Vagina (tissue), 2 donors: ENCODE measurements at regions not wholly inside any gene's neighbourhood (a gene's known extent, or its start where the extent isn't known, plus 50 kb on each side); places are given as distances from the start of the nearest gene placed in this dataset.

Source experiments
- DNase-seq, 2 donors: peaks; one replicate each; pipeline ENCODE4 v3.0.0-alpha.2; 2017; ENCODE audit errors: extremely low spot score in 2 of 2
- H3K27ac ChIP-seq: fragments of 200-600 bp; sonication (generic); one replicate; pipeline ENCODE4 v1.5.1; 2019
- H3K27me3 ChIP-seq: fragments of 200-600 bp; sonication (generic); one replicate; pipeline ENCODE4 v1.5.1; 2019
- H3K36me3 ChIP-seq, 2 donors: fragments of 200-600 bp; sonication (generic); one replicate each; pipeline ENCODE4 v1.5.1; 2017 to 2019
- H3K4me1 ChIP-seq: fragments of 200-600 bp; sonication (generic); one replicate; pipeline ENCODE4 v1.5.1; 2019
- H3K4me3 ChIP-seq, 2 donors: fragments of 200-600 bp; sonication (generic); 1 replicate in 1 of 2; 2 replicates in 1 of 2; pipeline ENCODE4 v1.5.1; 2016 to 2019
- H3K9me3 ChIP-seq: fragments of 200-600 bp; sonication (generic); one replicate; pipeline ENCODE4 v1.5.1; 2019
- POLR2A ChIP-seq, 2 donors: fragments of 450-650 bp; IDR thresholded peaks; one replicate each; pipeline ENCODE4 v1.6.1; 2017; ENCODE audit warnings: antibody characterized with exemption in 2 of 2, mild to moderate bottlenecking in 2 of 2, moderate library complexity in 2 of 2
- POLR2AphosphoS5 ChIP-seq, 2 donors: sonication (generic); formaldehyde crosslinking; IDR thresholded peaks; one replicate each; pipeline ENCODE4 v1.9.0; 2017; ENCODE audit warnings: antibody characterized with exemption in 2 of 2, mild to moderate bottlenecking in 2 of 2, low read depth in 1 of 2; ENCODE audit not compliant: insufficient read depth in 1 of 2
- intact Hi-C: fragments of 100-400 bp; cut with DNase I; formaldehyde crosslinking; loops from one replicate; pipeline ENCODE4 v1.15.1; 2023
- TF ChIP-seq, protein P1 (sequence below), 3 experiments: fragments of 450-650 bp in 2 of 3; fragments of 200-600 bp in 1 of 3; sonication (generic) in 1 of 3; IDR thresholded peaks; one replicate each; pipeline ENCODE4 v1.5.1; 2017 to 2019; ENCODE audit warnings: antibody characterized with exemption in 3 of 3, mild to moderate bottlenecking in 2 of 3, moderate library complexity in 2 of 3

DNA sequence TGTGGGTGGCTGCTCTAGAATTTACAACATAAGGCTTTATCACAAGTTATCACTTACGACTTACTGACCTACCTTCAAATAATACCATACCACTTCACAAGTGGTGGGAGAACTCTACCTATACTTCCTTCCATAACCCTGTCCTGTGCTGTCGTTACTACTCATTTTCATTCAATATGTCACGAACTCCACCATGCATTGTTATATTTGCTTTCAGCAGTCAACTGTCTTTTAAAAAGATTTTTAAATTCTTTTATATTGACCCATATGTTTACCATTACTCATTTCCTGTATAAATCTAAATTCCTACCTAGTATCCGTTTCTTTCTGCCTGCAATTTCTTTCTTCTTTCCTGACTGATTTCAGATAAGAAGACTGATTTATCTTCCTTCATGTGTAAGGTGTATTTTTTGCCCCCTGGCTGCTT, 200.0 kb downstream of the KLF12 start:
- TF ChIP-seq POLR2A (IDR thresholded peaks at IDR 0.05) (no peak), POLR2AphosphoS5 (IDR thresholded peaks at IDR 0.05; ENCODE audit: insufficient read depth in 1 of 2, low read depth in 1 of 2) (no peak)
- TF ChIP-seq, protein P1, sequence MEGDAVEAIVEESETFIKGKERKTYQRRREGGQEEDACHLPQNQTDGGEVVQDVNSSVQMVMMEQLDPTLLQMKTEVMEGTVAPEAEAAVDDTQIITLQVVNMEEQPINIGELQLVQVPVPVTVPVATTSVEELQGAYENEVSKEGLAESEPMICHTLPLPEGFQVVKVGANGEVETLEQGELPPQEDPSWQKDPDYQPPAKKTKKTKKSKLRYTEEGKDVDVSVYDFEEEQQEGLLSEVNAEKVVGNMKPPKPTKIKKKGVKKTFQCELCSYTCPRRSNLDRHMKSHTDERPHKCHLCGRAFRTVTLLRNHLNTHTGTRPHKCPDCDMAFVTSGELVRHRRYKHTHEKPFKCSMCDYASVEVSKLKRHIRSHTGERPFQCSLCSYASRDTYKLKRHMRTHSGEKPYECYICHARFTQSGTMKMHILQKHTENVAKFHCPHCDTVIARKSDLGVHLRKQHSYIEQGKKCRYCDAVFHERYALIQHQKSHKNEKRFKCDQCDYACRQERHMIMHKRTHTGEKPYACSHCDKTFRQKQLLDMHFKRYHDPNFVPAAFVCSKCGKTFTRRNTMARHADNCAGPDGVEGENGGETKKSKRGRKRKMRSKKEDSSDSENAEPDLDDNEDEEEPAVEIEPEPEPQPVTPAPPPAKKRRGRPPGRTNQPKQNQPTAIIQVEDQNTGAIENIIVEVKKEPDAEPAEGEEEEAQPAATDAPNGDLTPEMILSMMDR (IDR thresholded peaks at IDR 0.05): no peak
- H3K4me3 ChIP-seq: no peak overlapping the region
- no peaks in the 10 kb centered on the region for H3K9me3 ChIP-seq
- no peaks in the 10 kb centered on the region for H3K36me3 ChIP-seq
- no peaks in the 10 kb centered on the region for H3K4me1 ChIP-seq
- DNase-seq: no peak
- H3K27ac ChIP-seq: no peak overlapping the region
- intact Hi-C loops: no loop called here
- H3K27me3 ChIP-seq: no peaks in the 10 kb centered on the region

DNA sequence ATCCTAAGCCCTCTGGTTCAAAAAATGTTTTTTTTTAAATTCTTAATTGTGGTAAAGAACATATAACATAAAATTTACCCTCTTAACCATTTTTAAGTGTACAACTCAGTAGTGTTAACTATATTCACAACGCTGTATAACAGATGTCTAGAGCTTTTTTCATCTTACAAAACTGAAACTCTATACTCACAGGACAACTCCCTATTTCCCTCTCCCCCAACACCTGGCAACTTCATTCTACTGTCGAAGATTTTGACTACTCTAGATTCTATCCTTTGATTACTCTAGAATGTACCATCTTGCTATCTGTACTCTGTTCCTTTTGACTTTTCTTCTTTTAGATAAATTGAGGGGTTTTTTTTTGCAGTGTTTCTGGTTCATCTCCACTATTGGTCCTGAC, 200.4 kb downstream of the KLF12 start:
- TF ChIP-seq, protein P1 (IDR thresholded peaks at IDR 0.05): no peak
- TF ChIP-seq POLR2AphosphoS5 (IDR thresholded peaks at IDR 0.05; ENCODE audit: insufficient read depth in 1 of 2, low read depth in 1 of 2) (no peak), POLR2A (IDR thresholded peaks at IDR 0.05) (no peak)
- H3K27ac ChIP-seq: no peak overlapping the region
- DNase-seq: no peak
- no peaks in the 10 kb centered on the region for H3K27me3 ChIP-seq
- no peak overlapping the region for H3K4me3 ChIP-seq
- no peaks in the 10 kb centered on the region for H3K36me3 ChIP-seq
- H3K4me1 ChIP-seq: no peaks in the 10 kb centered on the region
- intact Hi-C loops: no loop called here
- H3K9me3 ChIP-seq: no peaks in the 10 kb centered on the region

DNA sequence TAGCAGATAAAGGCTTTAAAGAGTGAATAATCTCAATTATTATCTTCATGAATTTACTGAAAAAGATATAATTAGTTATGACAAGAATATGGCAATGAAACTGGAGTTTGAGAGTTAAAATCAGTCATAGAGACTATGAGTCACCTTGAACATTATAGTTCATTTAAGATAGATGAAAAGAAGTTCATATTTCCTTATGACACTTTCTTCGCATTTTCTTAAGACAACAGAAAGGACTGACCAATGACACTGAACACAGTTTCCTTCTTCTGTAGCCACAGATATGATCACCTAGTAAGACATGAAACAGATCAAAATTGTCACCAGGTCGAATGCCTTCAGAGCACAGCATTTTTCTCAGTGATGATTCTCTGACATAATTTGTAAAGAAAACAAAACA, 202.1 kb downstream of the KLF12 start:
- no peaks in the 10 kb centered on the region for H3K36me3 ChIP-seq
- H3K4me3 ChIP-seq: no peak overlapping the region
- no peak for DNase-seq
- intact Hi-C loops: no loop called here
- no peak overlapping the region for H3K27ac ChIP-seq
- TF ChIP-seq, protein P1 (IDR thresholded peaks at IDR 0.05): no peak
- TF ChIP-seq POLR2AphosphoS5 (IDR thresholded peaks at IDR 0.05; ENCODE audit: insufficient read depth in 1 of 2, low read depth in 1 of 2) (no peak), POLR2A (IDR thresholded peaks at IDR 0.05) (no peak)
- H3K9me3 ChIP-seq: no peaks in the 10 kb centered on the region
- no peaks in the 10 kb centered on the region for H3K4me1 ChIP-seq
- no peaks in the 10 kb centered on the region for H3K27me3 ChIP-seq

DNA sequence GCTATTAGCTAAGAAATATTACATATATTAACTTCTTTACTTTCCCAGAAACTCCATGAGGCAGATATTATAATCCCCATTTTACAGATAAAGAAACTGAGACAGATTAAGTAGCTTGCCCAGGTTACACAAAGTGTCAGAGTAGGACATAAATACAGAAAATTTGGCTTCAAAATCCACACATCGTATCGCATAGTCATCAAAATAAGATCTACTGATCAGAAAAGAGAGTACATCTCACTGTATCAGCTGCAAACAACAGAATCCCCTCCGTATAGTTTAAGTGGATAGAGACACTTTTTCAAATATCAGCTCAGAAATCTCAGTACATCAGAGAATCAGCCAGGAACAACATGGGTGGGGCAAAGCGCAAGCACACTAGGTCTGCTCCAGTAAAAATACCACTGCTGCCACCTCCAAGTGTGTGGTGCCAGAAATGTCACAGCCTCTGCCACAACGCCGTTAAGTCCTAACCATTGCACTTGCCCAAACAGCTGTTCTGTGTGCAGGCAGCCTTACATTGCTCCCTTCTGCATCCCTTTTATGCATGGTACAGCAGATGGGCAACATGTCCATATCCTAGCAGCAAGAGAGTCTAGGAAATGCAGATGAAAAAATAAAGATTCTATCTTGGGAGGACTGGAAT, 204.8 kb downstream of the KLF12 start:
- DNase-seq: no peak
- H3K27ac ChIP-seq: no peak overlapping the region
- TF ChIP-seq, protein P1 (IDR thresholded peaks at IDR 0.05): no peak
- TF ChIP-seq POLR2A (IDR thresholded peaks at IDR 0.05): no peak
- no peak for TF ChIP-seq POLR2AphosphoS5 (IDR thresholded peaks at IDR 0.05; ENCODE audit: insufficient read depth in 1 of 2, low read depth in 1 of 2)
- H3K9me3 ChIP-seq: no peaks in the 10 kb centered on the region
- H3K4me3 ChIP-seq: no peak overlapping the region
- no peaks in the 10 kb centered on the region for H3K27me3 ChIP-seq
- H3K36me3 ChIP-seq: no peaks in the 10 kb centered on the region
- intact Hi-C loops: no loop called here
- no peaks in the 10 kb centered on the region for H3K4me1 ChIP-seq

DNA sequence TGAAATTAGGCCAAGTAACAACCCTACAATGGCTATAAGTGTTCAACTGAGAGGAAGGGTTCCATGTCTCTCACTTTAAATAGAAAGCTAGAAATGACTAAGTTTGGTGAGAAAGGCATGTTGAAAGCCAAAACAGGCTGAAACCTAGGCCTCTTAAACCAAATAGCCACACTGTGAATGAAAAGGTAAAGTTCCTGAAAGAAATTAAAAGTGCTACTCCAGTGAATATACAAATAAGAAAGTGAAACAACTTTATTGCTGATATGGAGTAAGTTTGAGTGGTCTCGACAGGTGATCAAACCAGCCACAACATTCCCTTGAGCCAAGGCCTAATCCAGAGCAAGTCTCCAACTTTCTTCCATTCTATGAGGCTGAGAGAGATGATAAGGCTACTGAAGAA, 209.6 kb downstream of the KLF12 start:
- Histone ChIP-seq H3K27me3 (no peaks in the 10 kb centered on the region), H3K36me3 (no peaks in the 10 kb centered on the region), H3K9me3 (no peaks in the 10 kb centered on the region), H3K27ac (no peak overlapping the region), H3K4me3 (no peak overlapping the region), H3K4me1 (no peaks in the 10 kb centered on the region)
- no peak for DNase-seq
- TF ChIP-seq POLR2A (IDR thresholded peaks at IDR 0.05) (no peak), POLR2AphosphoS5 (IDR thresholded peaks at IDR 0.05; ENCODE audit: insufficient read depth in 1 of 2, low read depth in 1 of 2) (no peak)
- intact Hi-C loops: no loop called here
